ENCODE measurements at regions not wholly inside any gene's neighbourhood (a gene's known extent, or its start where the extent isn't known, plus 50 kb on each side); places are given as distances from the start of the nearest gene placed in this dataset.
A peak's percentile ranks its signal among the peaks of the same experiment; 100 is the strongest.
"Not testable (repeated sequence)": the region's sequence is repeated elsewhere in the genome, so short reads cannot be mapped to it uniquely, and the experiment has no call there.

DNA sequence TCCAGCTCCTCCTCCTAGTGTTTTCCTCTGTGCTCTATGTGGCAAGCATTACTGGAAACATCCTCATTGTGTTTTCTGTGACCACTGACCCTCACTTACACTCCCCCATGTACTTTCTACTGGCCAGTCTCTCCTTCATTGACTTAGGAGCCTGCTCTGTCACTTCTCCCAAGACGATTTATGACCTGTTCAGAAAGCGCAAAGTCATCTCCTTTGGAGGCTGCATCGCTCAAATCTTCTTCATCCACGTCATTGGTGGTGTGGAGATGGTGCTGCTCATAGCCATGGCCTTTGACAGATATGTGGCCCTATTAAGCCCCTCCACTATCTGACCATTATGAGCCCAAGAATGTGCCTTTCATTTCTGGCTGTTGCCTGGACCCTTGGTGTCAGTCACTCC lies 64.0 kb downstream of the OR4F15 start:
- in situ Hi-C loops (cut with HindIII; ENCODE audit: low sequenced_read_pairs); DNase-seq (ENCODE audit: low read depth, low spot score): not testable (repeated sequence)

DNA sequence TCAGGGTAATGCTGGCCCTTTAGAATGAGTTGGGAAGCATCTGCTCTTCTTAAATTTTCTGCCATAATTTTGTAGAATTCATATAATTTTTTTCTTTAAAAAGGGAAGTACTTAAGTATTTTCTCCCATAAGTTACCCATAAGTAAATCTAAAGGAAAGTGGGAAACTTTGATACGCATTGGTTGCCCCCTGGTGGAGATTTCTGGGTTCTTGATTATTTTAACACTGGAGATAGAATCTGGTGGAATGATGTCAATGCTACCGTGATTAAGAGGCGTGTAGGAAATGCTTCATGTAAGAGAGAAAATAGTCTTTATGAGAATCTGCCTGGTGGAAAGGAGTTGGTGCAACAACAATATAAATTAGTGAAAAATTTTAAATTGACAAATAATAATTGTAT lies 65.6 kb downstream of the OR4F15 start:
- in situ Hi-C loops (cut with HindIII; ENCODE audit: low sequenced_read_pairs); H3K4me3 ChIP-seq (ENCODE audit: low read depth, low read length): not testable (repeated sequence)
- TF ChIP-seq, protein P1, sequence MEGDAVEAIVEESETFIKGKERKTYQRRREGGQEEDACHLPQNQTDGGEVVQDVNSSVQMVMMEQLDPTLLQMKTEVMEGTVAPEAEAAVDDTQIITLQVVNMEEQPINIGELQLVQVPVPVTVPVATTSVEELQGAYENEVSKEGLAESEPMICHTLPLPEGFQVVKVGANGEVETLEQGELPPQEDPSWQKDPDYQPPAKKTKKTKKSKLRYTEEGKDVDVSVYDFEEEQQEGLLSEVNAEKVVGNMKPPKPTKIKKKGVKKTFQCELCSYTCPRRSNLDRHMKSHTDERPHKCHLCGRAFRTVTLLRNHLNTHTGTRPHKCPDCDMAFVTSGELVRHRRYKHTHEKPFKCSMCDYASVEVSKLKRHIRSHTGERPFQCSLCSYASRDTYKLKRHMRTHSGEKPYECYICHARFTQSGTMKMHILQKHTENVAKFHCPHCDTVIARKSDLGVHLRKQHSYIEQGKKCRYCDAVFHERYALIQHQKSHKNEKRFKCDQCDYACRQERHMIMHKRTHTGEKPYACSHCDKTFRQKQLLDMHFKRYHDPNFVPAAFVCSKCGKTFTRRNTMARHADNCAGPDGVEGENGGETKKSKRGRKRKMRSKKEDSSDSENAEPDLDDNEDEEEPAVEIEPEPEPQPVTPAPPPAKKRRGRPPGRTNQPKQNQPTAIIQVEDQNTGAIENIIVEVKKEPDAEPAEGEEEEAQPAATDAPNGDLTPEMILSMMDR (IDR thresholded peaks at IDR 0.05; ENCODE audit: low read depth, low read length), result peak; percentile 7
- peak; percentile 1 for DNase-seq (ENCODE audit: low read depth, low spot score)

More for the DNA sequence above, 64.0 kb downstream of the OR4F15 start:
- H3K4me3 ChIP-seq (ENCODE audit: low read depth, low read length), result not testable (repeated sequence)

DNA sequence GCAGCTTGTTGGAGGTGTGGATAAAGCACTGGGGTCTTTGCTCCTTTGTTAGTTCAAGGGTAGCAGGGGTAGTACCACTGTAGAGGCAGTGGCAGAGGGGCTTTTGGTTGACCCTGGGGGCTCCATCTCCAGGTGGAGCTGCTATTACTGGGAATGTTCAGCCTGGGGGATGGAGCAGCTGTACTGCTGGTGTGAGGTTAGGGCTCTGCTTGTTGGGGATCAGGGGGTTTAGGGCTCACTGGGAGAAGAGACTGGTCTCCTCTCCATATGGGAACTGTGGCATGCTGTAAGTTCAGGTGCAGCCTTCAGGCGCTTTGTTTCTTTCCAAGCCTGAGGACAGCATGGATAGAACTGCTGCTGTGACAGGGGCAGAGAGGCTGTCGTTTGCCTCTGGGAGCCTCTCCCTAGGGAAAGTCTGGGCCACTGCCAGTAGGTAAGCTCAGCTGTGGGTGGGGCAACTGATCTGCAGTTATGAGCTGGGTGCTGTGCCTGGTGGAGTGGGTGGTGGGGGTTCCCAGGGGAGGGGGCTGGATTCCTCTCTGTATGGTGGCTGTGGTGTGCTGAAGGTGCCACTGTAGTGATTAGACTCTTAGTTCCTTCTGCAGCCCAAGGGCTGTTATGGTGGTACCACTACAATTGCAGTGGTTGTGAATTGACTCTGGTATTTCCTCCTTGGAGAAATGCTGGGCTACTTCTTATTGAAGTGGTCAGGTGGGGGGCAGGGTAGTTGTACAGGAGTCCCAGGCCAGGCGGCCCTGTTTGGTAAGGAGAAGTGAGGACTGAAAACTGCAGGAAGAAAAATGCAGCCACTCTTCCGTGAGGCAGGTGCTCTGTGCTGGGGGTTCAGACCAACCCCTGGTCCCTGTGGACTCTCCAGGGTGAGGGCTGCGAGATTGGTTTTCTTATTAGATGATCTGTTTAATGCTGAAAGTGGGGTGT lies 100.6 kb downstream of the OR4F15 start:
- in situ Hi-C loops (cut with HindIII; ENCODE audit: low sequenced_read_pairs); H3K4me3 ChIP-seq (ENCODE audit: low read depth, low read length); DNase-seq (ENCODE audit: low read depth, low spot score): not testable (repeated sequence)

DNA sequence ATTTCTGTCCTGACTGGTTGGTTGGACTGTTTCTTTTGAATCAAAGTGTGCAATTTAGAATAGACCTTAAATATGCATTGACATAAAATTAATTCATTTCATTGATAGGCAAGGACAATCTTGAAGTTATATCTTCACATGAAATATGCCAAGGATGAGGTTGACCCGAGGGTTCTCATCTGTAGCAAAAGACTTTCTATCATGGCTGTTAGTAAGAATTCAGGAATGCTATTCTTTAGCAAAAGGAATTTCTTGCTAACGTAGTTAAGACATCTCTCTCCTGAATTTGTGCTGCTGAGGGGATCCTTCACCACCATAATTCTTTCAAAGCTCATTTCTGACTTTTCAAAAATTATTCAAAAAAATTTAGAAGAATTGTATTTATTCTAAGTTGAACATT lies 112.6 kb downstream of the OR4F15 start:
- H3K4me3 ChIP-seq (ENCODE audit: low read depth, low read length); in situ Hi-C loops (cut with HindIII; ENCODE audit: low sequenced_read_pairs); DNase-seq (ENCODE audit: low read depth, low spot score): not testable (repeated sequence)

DNA sequence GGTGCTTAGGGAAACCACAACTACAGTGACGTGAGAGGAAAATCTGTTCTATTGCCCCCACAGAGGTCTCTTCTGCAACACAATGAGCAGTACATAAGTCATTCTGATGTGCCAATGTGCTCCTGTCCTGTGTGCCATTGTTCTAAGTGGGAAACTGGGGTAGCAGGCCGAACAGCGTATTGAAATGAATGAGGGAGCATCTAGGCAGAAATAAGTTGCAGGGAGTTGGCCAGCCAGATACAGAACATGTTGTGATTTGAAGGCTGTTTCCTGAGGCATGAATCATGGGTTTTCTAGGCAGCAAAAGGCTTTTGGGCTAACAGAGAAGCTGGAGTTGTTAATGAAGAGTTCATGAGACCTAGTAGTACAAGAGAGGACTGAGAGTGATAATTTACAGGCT lies 122.5 kb downstream of the OR4F15 start:
- DNase-seq (ENCODE audit: low read depth, low spot score); H3K4me3 ChIP-seq (ENCODE audit: low read depth, low read length); in situ Hi-C loops (cut with HindIII; ENCODE audit: low sequenced_read_pairs): not testable (repeated sequence)

DNA sequence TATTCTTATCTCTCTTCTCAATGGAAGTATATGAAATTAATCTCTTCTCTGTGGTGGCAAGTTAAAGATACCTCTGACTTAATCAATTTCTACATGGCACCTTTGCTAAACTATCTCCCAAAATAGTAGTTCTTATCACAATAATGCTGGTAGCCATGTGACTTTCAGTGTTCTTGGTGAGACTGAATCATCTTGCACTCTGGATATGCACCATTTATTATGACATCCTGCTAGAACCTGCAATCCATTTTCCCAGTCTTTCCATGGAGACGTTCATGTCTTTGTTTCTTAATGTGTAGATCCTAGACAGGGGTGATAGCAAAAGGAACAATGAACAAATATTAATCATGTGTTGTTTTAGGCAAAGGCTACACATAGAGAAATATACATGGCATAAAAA lies 125.4 kb downstream of the OR4F15 start:
- in situ Hi-C loops (cut with HindIII; ENCODE audit: low sequenced_read_pairs), result not testable (repeated sequence)

DNA sequence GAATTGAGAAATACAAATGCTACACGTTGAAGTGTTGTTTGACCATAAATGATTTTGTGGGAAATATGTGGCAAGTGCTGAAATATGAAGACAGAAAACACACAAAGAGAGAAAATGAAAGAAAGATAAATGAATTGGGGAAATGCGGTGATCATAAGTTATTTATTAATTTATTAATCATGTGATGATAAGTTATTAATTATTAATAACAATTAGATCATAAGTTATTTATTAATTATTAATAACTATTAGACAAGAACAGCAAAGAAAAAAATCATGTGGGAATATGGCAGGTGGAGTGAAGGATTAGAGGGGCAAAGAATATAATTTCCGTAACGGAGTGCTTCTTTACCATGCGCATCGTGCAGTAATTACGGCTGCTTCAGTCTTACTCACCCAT lies 126.6 kb downstream of the OR4F15 start:
- in situ Hi-C loops (cut with HindIII; ENCODE audit: low sequenced_read_pairs); H3K4me3 ChIP-seq (ENCODE audit: low read depth, low read length); DNase-seq (ENCODE audit: low read depth, low spot score): not testable (repeated sequence)

More for the DNA sequence above, 125.4 kb downstream of the OR4F15 start:
- DNase-seq (ENCODE audit: low read depth, low spot score); H3K4me3 ChIP-seq (ENCODE audit: low read depth, low read length): not testable (repeated sequence)

DNA sequence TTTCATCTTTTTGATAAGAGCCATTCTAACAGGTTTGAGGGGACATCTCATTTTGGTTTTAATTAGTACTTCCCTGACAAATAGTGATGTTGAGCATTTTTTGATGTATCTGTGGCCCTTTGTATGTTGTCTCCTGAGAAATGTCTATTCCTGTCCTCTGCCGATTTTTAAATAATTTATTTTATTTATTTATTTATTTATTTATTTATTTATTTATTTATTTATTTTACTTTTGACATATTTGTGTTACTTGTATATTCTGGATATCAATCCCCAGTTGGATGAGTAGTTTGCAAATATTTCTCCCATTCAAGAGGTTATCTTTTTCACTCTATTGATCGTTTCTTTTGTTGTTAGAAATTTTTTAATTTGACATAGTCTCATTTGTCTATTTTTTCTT lies 133.9 kb downstream of the OR4F15 start:
- in situ Hi-C loops (cut with HindIII; ENCODE audit: low sequenced_read_pairs); DNase-seq (ENCODE audit: low read depth, low spot score); H3K4me3 ChIP-seq (ENCODE audit: low read depth, low read length): not testable (repeated sequence)

DNA sequence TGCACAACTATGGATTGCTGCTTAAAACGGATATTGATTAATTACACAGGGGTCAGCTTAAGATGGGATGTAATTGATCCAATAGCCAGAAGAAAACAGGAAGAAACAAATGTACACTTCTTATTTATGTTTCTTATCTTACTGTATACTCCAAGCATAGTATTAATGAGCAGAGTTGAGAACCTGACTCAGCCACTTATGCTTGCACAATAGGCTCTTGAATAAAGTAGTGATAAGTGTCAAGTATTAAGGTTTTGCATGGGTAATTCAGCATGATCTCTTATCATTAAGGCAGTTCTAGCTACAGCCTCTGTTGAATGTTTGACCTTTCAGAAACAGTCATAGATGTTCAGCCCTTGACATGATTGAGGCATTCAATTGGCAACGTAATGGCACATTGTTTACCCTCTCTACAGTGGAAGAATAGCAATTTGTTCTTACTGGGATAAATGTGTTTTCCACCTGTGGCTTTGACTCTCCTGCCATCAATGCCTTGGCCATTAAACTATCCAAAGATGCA lies 136.5 kb downstream of the OR4F15 start:
- in situ Hi-C loops (cut with HindIII; ENCODE audit: low sequenced_read_pairs); DNase-seq (ENCODE audit: low read depth, low spot score); H3K4me3 ChIP-seq (ENCODE audit: low read depth, low read length): not testable (repeated sequence)

DNA sequence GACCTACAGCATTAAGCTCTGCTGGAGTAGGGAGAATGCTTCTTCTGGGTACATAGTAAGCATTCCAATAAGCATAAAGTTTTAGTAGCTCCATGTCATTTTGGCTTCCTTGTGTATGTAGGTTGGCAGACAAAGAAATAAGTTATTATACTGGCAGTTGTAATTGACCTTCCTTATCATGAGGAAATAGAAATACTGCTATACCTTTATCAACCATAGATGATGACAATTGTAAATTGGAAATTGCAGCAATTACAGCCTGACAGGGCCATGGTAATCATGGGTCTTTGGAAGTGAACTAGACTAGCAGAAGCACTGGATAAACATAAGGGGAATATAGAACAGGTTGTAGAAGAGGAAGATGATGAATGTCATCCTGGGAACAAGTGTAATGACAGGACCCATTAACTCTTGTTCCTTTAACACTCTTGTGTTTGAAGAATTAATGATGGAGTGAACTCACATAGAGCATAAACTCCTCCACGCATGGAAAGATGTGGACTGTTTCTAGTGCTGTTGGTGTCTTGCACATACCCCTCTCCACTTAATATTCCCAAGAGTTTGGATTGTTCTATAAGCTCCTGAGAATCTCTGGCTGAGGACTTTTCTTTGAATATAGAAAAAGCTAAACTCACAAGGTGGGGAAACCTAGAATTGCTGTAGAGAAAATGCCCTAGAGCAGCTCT lies 137.5 kb downstream of the OR4F15 start:
- in situ Hi-C loops (cut with HindIII; ENCODE audit: low sequenced_read_pairs); DNase-seq (ENCODE audit: low read depth, low spot score); H3K4me3 ChIP-seq (ENCODE audit: low read depth, low read length): not testable (repeated sequence)

DNA sequence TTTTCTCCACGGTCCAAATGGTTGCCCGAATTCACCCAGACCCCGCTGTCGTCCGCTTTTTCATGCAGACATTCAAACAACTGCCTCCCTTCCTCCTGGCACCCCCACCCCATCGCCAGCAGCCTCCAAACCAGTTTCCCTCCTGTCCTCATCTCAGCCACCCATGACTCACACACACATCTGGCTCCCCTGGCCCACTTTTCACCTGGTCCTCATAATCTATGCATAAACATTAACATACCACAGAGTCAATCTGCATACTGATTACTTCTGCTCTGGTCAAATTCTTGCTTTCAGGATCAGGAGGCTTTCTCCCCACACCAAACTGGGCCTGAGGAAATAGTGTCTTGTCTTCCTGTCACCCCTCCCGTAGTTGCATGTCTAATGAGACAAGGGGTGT lies 142.0 kb downstream of the OR4F15 start:
- DNase-seq (ENCODE audit: low read depth, low spot score); in situ Hi-C loops (cut with HindIII; ENCODE audit: low sequenced_read_pairs); H3K4me3 ChIP-seq (ENCODE audit: low read depth, low read length): not testable (repeated sequence)

DNA sequence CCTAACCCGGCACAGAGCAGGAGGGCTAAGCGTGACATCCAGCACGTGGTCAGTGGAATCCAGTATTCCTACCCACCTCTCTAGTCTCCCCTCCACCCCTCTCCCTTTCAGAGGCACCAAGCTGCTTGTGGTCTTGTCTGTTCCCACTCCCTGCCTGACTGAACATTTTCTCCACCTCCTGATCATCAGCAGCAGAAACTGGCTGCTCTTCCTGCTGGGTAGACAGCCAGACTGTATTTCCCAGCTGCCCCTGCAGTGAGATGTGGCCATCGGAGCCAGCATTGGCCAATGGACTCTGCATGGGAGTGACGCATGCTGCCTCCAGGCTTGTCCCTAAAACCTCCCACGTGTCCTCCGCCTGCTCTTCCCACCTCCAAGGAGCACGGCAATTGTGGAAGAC lies 143.8 kb downstream of the OR4F15 start:
- in situ Hi-C loops (cut with HindIII; ENCODE audit: low sequenced_read_pairs); H3K4me3 ChIP-seq (ENCODE audit: low read depth, low read length): not testable (repeated sequence)
- DNase-seq (ENCODE audit: low read depth, low spot score), result peak; percentile 7

DNA sequence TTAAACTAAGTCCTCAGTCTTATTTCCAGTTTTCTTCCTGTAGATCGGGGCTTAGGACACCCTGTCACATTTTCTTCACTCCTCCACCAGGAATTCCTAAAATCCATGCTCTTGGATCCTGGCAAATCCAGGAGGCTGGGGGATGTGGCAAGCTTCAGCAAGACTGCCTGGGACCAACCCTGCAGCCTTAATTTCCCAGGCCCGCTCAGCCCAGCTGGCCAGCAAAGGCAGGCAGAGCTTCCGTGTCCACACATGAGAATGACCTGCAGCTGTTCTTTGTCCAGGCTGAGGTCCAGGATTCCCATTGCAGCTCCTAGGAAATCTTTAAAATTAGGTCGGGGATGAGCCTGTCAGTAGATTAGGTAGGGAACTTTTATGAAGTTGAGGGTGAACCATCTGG lies 146.7 kb downstream of the OR4F15 start:
- DNase-seq (ENCODE audit: low read depth, low spot score); in situ Hi-C loops (cut with HindIII; ENCODE audit: low sequenced_read_pairs): not testable (repeated sequence)

DNA sequence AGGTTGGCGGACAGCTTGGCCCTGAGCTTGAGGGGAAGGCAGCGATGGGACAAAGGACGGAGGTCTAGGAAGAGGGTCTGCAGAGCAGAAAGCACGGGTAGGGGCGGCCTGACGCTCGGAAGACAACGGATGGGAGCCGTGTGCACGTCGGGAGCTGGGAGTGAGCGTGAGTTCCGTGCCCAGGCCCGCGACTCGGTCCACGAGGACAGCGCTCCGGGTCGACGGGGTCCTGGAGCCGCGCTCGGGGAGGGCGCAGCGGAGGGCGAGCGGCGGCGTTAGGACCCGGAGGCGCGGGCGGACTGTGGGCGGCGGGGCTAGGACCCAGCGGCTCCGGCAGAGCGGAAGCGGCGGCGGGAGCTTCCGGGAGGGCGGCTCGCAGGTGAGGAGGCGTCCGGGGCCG lies 149.3 kb downstream of the OR4F15 start:
- peak overlapping the region; percentile 35 for H3K4me3 ChIP-seq (ENCODE audit: low read depth, low read length)
- DNase-seq (ENCODE audit: low read depth, low spot score); in situ Hi-C loops (cut with HindIII; ENCODE audit: low sequenced_read_pairs): not testable (repeated sequence)

More for the DNA sequence above, 146.7 kb downstream of the OR4F15 start:
- not testable (repeated sequence) for H3K4me3 ChIP-seq (ENCODE audit: low read depth, low read length)

DNA sequence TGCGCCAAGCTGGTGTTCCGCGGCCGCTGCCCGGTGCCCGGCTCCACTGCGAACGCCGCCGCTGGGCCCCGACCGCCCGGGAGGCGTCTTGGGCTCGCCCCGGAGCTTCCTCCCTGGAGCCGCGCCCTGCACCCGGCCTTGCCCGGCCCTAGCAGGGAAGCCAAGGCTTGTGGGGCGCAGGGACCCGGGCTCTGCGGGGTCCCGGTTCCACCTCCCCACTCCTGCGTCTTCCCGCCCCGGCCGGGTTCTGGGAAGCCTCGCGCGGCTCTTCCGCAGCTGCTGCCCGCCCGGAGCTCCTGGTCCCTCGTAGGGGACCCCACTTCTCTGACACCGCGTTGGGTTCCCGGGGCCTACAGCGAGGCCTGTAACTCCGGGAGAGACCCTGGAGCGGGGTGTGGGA lies 149.8 kb downstream of the OR4F15 start:
- H3K4me3 ChIP-seq (ENCODE audit: low read depth, low read length), result peak overlapping the region; percentile 33
- DNase-seq (ENCODE audit: low read depth, low spot score); in situ Hi-C loops (cut with HindIII; ENCODE audit: low sequenced_read_pairs): not testable (repeated sequence)

DNA sequence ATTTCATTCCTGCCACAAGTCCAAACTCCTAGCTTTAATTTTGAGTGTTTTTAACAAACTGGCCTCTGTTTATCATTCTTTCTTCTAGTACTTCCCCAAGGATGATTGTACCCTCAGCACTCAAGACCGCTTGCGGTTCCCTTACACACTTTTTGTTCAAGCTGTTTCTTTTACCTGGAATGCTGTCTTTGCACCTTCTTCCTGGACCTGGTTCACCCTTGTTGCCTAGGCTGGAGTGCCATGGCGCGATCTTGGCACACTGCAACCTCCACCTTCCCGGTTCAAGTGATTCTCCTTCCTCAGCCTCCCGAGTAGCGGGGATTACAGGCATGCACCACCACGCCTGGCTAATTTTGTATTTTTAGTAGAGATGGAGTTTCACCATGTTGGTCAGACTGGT lies 151.7 kb downstream of the OR4F15 start:
- DNase-seq (ENCODE audit: low read depth, low spot score); in situ Hi-C loops (cut with HindIII; ENCODE audit: low sequenced_read_pairs); H3K4me3 ChIP-seq (ENCODE audit: low read depth, low read length): not testable (repeated sequence)

Data from astrocyte of the spinal cord (primary cell).